ENCODE measurements at regions not wholly inside any gene's neighbourhood (a gene's known extent, or its start where the extent isn't known, plus 50 kb on each side); places are given as distances from the start of the nearest gene placed in this dataset.

DNA sequence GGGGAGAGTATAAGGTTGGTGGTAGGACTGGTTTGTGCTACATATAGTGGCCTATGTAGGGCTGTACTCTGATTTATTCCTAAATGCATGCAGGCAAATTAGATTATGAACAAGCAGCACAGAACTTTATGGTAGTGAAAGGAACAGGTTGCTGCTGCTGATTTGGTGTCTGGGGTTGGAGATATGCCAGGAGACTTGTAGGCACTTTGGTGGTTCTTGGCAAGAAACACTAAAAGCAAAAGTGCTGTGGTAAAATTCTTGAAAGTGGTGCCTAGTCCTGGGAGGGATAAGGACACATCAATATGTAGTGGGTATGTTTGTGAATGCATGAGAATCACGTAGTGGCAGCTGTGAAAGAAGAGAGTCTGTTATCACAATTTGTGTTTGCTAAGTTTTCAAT lies 2126.0 kb downstream of the TP53TG3F start:
- BruUV-seq (replicated peaks), result no TSS peak
- WGBS (ENCODE audit: insufficient coverage, low coverage, missing lambda C conversion rate), result 0% methylated on average over 1 of the region's 1 CpG
- H3K9me3 ChIP-seq (replicated peaks; ENCODE audit: control insufficient read depth, insufficient read depth, low read depth, low read length), result no peaks in the 10 kb centered on the region
- no peaks in the 10 kb centered on the region for H3K4me1 ChIP-seq (replicated peaks in 1 of 2; ENCODE audit: control insufficient read depth in 2 of 2, insufficient read depth in 2 of 2, low read length in 2 of 2)
- H3K4me2 ChIP-seq (ENCODE audit: insufficient read depth, low read length), result no peak overlapping the region
- ChIA-PET POLR2A (no interaction called here), CTCF (ENCODE audit: low intra/inter-chr PET ratio) (no interaction called here)
- no peak overlapping the region for H2AFZ ChIP-seq (ENCODE audit: low read depth, low read length)
- H3K27ac ChIP-seq (ENCODE audit: extremely low read depth, low read depth, low read length), result no peak overlapping the region
- no peaks in the 10 kb centered on the region for H3K9me1 ChIP-seq (ENCODE audit: control insufficient read depth, insufficient read depth, low read length)
- ATAC-seq, result no peak
- H3K36me3 ChIP-seq (ENCODE audit: control insufficient read depth, insufficient read depth, low read length), result no peaks in the 10 kb centered on the region
- H3K9ac ChIP-seq (ENCODE audit: insufficient read depth in 1 of 2, low read depth in 2 of 2, low read length in 2 of 2), result no peak overlapping the region
- no peak for DNase-seq (ENCODE audit: extremely low read depth in 1 of 4, low spot score in 3 of 4)
- no peak for FAIRE-seq
- no peak overlapping the region for H3K4me3 ChIP-seq
- intact Hi-C loops (cut with micrococcal nuclease) (no loop called here), in situ Hi-C loops (cut with MboI) (no loop called here)
- H3K79me2 ChIP-seq (ENCODE audit: control insufficient read depth, insufficient read depth, low read length), result no peaks in the 10 kb centered on the region
- H4K20me1 ChIP-seq (replicated peaks; ENCODE audit: control insufficient read depth, insufficient read depth, low read length), result no peaks in the 10 kb centered on the region
- H3K27me3 ChIP-seq (ENCODE audit: control insufficient read depth in 2 of 2, insufficient read depth in 2 of 2, low read length in 2 of 2), result no peaks in the 10 kb centered on the region
- TF ChIP-seq, protein P1, sequence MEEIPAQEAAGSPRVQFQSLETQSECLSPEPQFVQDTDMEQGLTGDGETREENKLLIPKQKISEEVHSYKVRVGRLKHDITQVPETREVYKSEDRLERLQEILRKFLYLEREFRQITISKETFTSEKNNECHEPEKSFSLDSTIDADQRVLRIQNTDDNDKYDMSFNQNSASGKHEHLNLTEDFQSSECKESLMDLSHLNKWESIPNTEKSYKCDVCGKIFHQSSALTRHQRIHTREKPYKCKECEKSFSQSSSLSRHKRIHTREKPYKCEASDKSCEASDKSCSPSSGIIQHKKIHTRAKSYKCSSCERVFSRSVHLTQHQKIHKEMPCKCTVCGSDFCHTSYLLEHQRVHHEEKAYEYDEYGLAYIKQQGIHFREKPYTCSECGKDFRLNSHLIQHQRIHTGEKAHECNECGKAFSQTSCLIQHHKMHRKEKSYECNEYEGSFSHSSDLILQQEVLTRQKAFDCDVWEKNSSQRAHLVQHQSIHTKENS (CRISPR knock-in tag; IDR thresholded peaks at IDR 0.05), result no peak
- TF ChIP-seq, protein P2, sequence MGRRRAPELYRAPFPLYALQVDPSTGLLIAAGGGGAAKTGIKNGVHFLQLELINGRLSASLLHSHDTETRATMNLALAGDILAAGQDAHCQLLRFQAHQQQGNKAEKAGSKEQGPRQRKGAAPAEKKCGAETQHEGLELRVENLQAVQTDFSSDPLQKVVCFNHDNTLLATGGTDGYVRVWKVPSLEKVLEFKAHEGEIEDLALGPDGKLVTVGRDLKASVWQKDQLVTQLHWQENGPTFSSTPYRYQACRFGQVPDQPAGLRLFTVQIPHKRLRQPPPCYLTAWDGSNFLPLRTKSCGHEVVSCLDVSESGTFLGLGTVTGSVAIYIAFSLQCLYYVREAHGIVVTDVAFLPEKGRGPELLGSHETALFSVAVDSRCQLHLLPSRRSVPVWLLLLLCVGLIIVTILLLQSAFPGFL (CRISPR knock-in tag; IDR thresholded peaks at IDR 0.05), result no peak
- TF ChIP-seq HEY1 (CRISPR knock-in tag; IDR thresholded peaks at IDR 0.05; ENCODE audit: borderline replicate concordance), result no peak
- no peak for TF ChIP-seq RBFOX2 (IDR thresholded peaks at IDR 0.05; ENCODE audit: low read depth, low read length)
- TF ChIP-seq, protein P3, sequence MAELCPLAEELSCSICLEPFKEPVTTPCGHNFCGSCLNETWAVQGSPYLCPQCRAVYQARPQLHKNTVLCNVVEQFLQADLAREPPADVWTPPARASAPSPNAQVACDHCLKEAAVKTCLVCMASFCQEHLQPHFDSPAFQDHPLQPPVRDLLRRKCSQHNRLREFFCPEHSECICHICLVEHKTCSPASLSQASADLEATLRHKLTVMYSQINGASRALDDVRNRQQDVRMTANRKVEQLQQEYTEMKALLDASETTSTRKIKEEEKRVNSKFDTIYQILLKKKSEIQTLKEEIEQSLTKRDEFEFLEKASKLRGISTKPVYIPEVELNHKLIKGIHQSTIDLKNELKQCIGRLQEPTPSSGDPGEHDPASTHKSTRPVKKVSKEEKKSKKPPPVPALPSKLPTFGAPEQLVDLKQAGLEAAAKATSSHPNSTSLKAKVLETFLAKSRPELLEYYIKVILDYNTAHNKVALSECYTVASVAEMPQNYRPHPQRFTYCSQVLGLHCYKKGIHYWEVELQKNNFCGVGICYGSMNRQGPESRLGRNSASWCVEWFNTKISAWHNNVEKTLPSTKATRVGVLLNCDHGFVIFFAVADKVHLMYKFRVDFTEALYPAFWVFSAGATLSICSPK (IDR thresholded peaks at IDR 0.05; ENCODE audit: borderline replicate concordance), result no peak
- TF ChIP-seq, protein P4, sequence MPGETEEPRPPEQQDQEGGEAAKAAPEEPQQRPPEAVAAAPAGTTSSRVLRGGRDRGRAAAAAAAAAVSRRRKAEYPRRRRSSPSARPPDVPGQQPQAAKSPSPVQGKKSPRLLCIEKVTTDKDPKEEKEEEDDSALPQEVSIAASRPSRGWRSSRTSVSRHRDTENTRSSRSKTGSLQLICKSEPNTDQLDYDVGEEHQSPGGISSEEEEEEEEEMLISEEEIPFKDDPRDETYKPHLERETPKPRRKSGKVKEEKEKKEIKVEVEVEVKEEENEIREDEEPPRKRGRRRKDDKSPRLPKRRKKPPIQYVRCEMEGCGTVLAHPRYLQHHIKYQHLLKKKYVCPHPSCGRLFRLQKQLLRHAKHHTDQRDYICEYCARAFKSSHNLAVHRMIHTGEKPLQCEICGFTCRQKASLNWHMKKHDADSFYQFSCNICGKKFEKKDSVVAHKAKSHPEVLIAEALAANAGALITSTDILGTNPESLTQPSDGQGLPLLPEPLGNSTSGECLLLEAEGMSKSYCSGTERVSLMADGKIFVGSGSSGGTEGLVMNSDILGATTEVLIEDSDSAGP (CRISPR knock-in tag; IDR thresholded peaks at IDR 0.05), result no peak
- TF ChIP-seq RBM17 (IDR thresholded peaks at IDR 0.05; ENCODE audit: borderline replicate concordance, low read depth, low read length), result no peak
- TF ChIP-seq, protein P5, sequence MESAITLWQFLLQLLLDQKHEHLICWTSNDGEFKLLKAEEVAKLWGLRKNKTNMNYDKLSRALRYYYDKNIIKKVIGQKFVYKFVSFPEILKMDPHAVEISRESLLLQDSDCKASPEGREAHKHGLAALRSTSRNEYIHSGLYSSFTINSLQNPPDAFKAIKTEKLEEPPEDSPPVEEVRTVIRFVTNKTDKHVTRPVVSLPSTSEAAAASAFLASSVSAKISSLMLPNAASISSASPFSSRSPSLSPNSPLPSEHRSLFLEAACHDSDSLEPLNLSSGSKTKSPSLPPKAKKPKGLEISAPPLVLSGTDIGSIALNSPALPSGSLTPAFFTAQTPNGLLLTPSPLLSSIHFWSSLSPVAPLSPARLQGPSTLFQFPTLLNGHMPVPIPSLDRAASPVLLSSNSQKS (CRISPR knock-in tag; IDR thresholded peaks at IDR 0.05), result no peak
- TF ChIP-seq ZNF3 (CRISPR knock-in tag; IDR thresholded peaks at IDR 0.05), result no peak
- no peak for TF ChIP-seq ZNF224 (CRISPR knock-in tag; IDR thresholded peaks at IDR 0.05)
- TF ChIP-seq, protein P6, sequence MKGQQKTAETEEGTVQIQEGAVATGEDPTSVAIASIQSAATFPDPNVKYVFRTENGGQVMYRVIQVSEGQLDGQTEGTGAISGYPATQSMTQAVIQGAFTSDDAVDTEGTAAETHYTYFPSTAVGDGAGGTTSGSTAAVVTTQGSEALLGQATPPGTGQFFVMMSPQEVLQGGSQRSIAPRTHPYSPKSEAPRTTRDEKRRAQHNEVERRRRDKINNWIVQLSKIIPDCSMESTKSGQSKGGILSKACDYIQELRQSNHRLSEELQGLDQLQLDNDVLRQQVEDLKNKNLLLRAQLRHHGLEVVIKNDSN (CRISPR knock-in tag; IDR thresholded peaks at IDR 0.05), result no peak
- TF ChIP-seq, protein P7, sequence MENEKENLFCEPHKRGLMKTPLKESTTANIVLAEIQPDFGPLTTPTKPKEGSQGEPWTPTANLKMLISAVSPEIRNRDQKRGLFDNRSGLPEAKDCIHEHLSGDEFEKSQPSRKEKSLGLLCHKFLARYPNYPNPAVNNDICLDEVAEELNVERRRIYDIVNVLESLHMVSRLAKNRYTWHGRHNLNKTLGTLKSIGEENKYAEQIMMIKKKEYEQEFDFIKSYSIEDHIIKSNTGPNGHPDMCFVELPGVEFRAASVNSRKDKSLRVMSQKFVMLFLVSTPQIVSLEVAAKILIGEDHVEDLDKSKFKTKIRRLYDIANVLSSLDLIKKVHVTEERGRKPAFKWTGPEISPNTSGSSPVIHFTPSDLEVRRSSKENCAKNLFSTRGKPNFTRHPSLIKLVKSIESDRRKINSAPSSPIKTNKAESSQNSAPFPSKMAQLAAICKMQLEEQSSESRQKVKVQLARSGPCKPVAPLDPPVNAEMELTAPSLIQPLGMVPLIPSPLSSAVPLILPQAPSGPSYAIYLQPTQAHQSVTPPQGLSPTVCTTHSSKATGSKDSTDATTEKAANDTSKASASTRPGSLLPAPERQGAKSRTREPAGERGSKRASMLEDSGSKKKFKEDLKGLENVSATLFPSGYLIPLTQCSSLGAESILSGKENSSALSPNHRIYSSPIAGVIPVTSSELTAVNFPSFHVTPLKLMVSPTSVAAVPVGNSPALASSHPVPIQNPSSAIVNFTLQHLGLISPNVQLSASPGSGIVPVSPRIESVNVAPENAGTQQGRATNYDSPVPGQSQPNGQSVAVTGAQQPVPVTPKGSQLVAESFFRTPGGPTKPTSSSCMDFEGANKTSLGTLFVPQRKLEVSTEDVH (IDR thresholded peaks at IDR 0.05; ENCODE audit: low read depth, partially characterized antibody), result no peak

Measured in K562 (cell line).